GM06990 (cell line): ENCODE measurements at regions not wholly inside any gene's neighbourhood (a gene's known extent, or its start where the extent isn't known, plus 50 kb on each side); places are given as distances from the start of the nearest gene placed in this dataset.

Source experiments
- DNase-seq: peaks from one replicate; pipeline ENCODE4 v3.0.0-alpha.2; 2011; ENCODE audit not compliant: insufficient read length; ENCODE audit errors: extremely low read depth
- H3K27me3 ChIP-seq: replicated peaks from 2 replicates; pipeline ENCODE4 v1.6.0; 2011; ENCODE audit warnings: low read length; ENCODE audit not compliant: control insufficient read depth, insufficient read depth
- H3K36me3 ChIP-seq: 2 replicates; pipeline ENCODE4 v1.5.1; 2011; ENCODE audit warnings: low read length; ENCODE audit not compliant: control insufficient read depth, insufficient read depth
- H3K4me3 ChIP-seq: replicated peaks from 2 replicates; pipeline ENCODE4 v1.5.1; 2011; ENCODE audit warnings: low read depth, mild to moderate bottlenecking, control low read depth, low read length
- CTCF ChIP-seq: IDR thresholded peaks from 2 replicates; pipeline ENCODE4 v1.5.1; 2011; ENCODE audit warnings: low read length, control low read depth, mild to moderate bottlenecking, inconsistent platforms; ENCODE audit not compliant: insufficient read depth, poor library complexity, severe bottlenecking

DNA sequence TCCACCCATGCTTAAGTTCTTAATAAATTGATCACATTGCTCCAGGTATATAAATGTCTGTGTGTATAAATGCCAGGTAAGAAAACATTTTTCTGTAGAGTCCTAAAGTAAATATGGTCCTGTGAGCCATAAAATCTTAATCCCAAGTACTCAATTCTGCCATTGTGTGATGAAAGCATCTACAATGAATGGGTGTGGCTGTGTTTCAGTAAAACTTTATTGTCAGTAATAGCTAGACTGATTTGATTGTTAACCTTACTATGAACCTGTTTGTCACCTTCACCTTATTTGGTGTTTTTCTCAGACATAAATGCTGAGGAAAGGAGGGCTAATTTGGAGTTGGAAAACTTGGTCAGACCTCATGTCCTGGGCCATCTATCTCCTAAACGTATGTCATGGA is 683.5 kb upstream of the GRM7 start:
- H3K4me3 ChIP-seq = no peak overlapping the region
- no peak for TF ChIP-seq CTCF
- H3K27me3 ChIP-seq = no peaks in the 10 kb centered on the region
- no peaks in the 10 kb centered on the region for H3K36me3 ChIP-seq
- DNase-seq = no peak

- DNase-seq = no peak
- Histone ChIP-seq H3K4me3 (no peak overlapping the region), H3K27me3 (no peaks in the 10 kb centered on the region), H3K36me3 (no peaks in the 10 kb centered on the region)
- no peak for TF ChIP-seq CTCF
These were observed 681.2 kb upstream of the GRM7 start for GRCh38 chr3:6179761-6180160.

- DNase-seq = no peak
- no peak for TF ChIP-seq CTCF
- no peaks in the 10 kb centered on the region for H3K27me3 ChIP-seq
These were observed 680.7 kb upstream of the GRM7 start for GRCh38 chr3:6180171-6180570.

DNA sequence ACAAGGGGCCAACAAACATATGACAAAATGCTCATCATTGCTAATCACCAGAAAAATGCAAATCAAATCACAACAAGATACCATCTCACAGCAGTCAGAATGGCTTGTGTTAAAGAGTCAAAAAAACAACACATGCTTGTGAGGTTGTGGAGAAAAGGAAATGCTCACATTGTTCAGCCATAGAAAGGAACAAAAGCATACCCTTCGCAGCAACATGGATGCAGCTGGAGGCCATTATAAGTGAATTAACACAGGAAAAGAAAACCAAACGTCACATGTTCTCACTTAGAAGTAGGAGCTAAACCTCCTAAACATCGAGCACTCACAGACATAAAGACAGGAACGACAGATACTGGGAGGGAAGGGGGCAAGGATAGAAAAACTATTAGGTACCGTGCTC is 678.4 kb upstream of the GRM7 start:
- H3K4me3 ChIP-seq = no peak overlapping the region
- no peak for TF ChIP-seq CTCF
- H3K27me3 ChIP-seq = no peaks in the 10 kb centered on the region
- DNase-seq = no peak
- no peaks in the 10 kb centered on the region for H3K36me3 ChIP-seq

More at GRCh38 chr3:6180171-6180570, 680.7 kb upstream of the GRM7 start:
- no peaks in the 10 kb centered on the region for H3K36me3 ChIP-seq
- no peak overlapping the region for H3K4me3 ChIP-seq

DNA sequence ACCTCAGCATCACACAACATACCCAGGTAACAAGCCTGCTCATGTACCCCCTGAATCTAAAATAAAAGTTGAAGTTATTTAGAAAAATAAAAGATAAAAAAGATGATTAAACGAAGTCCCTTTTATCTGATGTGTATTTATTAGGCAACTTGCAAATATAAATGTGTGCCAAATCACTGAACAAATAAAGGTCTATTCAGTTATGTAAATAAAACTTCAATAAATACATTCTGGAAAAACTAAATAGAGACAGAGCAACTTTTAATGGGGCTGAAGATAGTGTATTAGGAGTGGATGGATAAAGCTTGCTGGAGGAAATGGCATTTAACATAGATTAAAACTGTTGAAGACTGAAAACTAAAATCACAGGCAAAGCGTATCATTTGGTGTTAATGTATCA is 678.0 kb upstream of the GRM7 start:
- no peak for TF ChIP-seq CTCF
- H3K4me3 ChIP-seq = no peak overlapping the region
- no peak for DNase-seq
- H3K36me3 ChIP-seq = no peaks in the 10 kb centered on the region
- no peaks in the 10 kb centered on the region for H3K27me3 ChIP-seq

DNA sequence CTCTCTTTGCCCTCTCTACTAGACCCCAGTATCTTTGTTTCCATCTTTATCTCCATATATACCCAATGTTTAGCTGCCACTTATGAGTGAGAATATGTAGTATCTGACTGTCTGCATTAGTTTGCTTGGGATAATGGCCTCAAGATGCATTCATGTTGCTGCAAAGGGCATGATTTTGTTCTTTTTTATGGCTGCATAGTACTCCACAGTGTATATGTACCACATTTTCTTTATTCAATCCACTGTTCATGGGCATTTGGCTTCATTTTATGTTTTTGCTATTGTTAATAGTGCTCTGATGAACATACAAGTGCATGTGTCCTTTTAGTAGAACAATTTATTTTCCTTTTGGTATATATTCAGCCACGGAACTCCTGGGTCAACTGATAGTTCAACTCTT is 671.5 kb upstream of the GRM7 start:
- no peaks in the 10 kb centered on the region for H3K36me3 ChIP-seq
- no peak overlapping the region for H3K4me3 ChIP-seq
- no peak for DNase-seq
- no peak for TF ChIP-seq CTCF
- no peaks in the 10 kb centered on the region for H3K27me3 ChIP-seq
